ENCODE measurements at regions not wholly inside any gene's neighbourhood (a gene's known extent, or its start where the extent isn't known, plus 50 kb on each side); places are given as distances from the start of the nearest gene placed in this dataset.

GRCh38 chr13:78372581-78372980 is 230.8 kb downstream of the POU4F1 start:
- WGBS, 2 donors = 51 to 55% methylated on average over 3 of the region's 3 CpGs
- intact Hi-C loops (cut with DNase I) = no loop called here

DNA sequence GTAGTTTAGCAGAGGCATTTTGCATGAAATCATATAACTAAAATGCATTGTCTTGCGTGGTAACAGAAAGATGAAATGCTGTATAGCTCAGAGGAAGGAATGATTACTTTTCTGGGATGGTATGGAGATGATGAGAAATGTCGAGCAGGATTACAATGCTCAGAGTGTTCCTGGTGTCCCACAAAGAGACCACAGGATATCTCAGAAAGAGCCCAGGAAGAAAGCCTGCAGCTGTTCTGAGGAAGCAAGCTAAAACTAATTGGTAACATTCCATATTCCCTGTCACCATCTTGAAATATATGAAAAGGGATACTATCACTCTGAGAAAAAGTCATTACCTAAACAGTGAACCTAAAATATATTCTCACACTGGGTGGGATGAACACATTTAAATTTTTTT is 233.1 kb downstream of the POU4F1 start:
- intact Hi-C loops (cut with DNase I) = no loop called here
- Histone ChIP-seq H3K27ac (no peak overlapping the region), H3K4me1 (no peaks in the 10 kb centered on the region), H3K9me3 (no peaks in the 10 kb centered on the region), H3K4me3 (no peak overlapping the region), H3K36me3 (replicated peaks in 1 of 2; ENCODE audit: insufficient read depth in 1 of 2, low read depth in 2 of 2) (no peaks in the 10 kb centered on the region), H3K27me3 (no peaks in the 10 kb centered on the region)
- ATAC-seq (no peak), DNase-seq (no peak)
- WGBS, 2 donors = 37 to 56% methylated on average over 2 of the region's 2 CpGs
- TF ChIP-seq POLR2A (IDR thresholded peaks at IDR 0.05) (no peak), CTCF (IDR thresholded peaks at IDR 0.05) (no peak)

More at GRCh38 chr13:78372581-78372980, 230.8 kb downstream of the POU4F1 start:
- DNase-seq (no peak), ATAC-seq (no peak)
- no peaks in the 10 kb centered on the region for H3K4me1 ChIP-seq
- H3K9me3 ChIP-seq = no peaks in the 10 kb centered on the region
- H3K27me3 ChIP-seq = no peaks in the 10 kb centered on the region
- no peak overlapping the region for H3K4me3 ChIP-seq
- H3K27ac ChIP-seq = no peak overlapping the region
- no peaks in the 10 kb centered on the region for H3K36me3 ChIP-seq (replicated peaks in 1 of 2; ENCODE audit: insufficient read depth in 1 of 2, low read depth in 2 of 2)
- no peak for TF ChIP-seq CTCF (IDR thresholded peaks at IDR 0.05)
- no peak for TF ChIP-seq POLR2A (IDR thresholded peaks at IDR 0.05)

- Histone ChIP-seq H3K36me3 (replicated peaks in 1 of 2; ENCODE audit: insufficient read depth in 1 of 2, low read depth in 2 of 2) (no peaks in the 10 kb centered on the region), H3K27me3 (no peaks in the 10 kb centered on the region), H3K9me3 (no peaks in the 10 kb centered on the region), H3K4me3 (no peak overlapping the region), H3K4me1 (no peaks in the 10 kb centered on the region), H3K27ac (no peak overlapping the region)
- DNase-seq = no peak
- intact Hi-C loops (cut with DNase I) = no loop called here
- no peak for TF ChIP-seq POLR2A (IDR thresholded peaks at IDR 0.05)
- no peak for TF ChIP-seq CTCF (IDR thresholded peaks at IDR 0.05)
- 52 to 61% methylated on average over 5 of the region's 5 CpGs for WGBS, 2 donors
- ATAC-seq = no peak
Measured at GRCh38 chr13:78364711-78365110, 238.6 kb downstream of the POU4F1 start.

GRCh38 chr13:78341032-78341431 is 262.3 kb downstream of the POU4F1 start:
- H3K36me3 ChIP-seq (replicated peaks in 1 of 2; ENCODE audit: insufficient read depth in 1 of 2, low read depth in 2 of 2) = no peaks in the 10 kb centered on the region
- 23 to 42% methylated on average over 2 of the region's 2 CpGs for WGBS, 2 donors
- H3K27ac ChIP-seq = no peak overlapping the region
- DNase-seq = no peak
- H3K4me3 ChIP-seq = no peak overlapping the region
- no peaks in the 10 kb centered on the region for H3K4me1 ChIP-seq
- no peaks in the 10 kb centered on the region for H3K27me3 ChIP-seq
- intact Hi-C loops (cut with DNase I) = no loop called here
- no peaks in the 10 kb centered on the region for H3K9me3 ChIP-seq
- TF ChIP-seq CTCF (IDR thresholded peaks at IDR 0.05) = no peak
- no peak for TF ChIP-seq POLR2A (IDR thresholded peaks at IDR 0.05)
- no peak for ATAC-seq

GRCh38 chr13:78339927-78340326 is 263.4 kb downstream of the POU4F1 start:
- no peaks in the 10 kb centered on the region for H3K4me1 ChIP-seq
- ATAC-seq (no peak), DNase-seq (no peak)
- H3K27me3 ChIP-seq = no peaks in the 10 kb centered on the region
- no peak overlapping the region for H3K27ac ChIP-seq
- H3K4me3 ChIP-seq = no peak overlapping the region
- no peak for TF ChIP-seq CTCF (IDR thresholded peaks at IDR 0.05)
- no peak for TF ChIP-seq POLR2A (IDR thresholded peaks at IDR 0.05)
- intact Hi-C loops (cut with DNase I) = no loop called here
- no peaks in the 10 kb centered on the region for H3K9me3 ChIP-seq
- H3K36me3 ChIP-seq (replicated peaks in 1 of 2; ENCODE audit: insufficient read depth in 1 of 2, low read depth in 2 of 2) = no peaks in the 10 kb centered on the region
- 16 to 24% methylated on average over 2 of the region's 2 CpGs for WGBS, 2 donors

All from body of pancreas (tissue), 4 donors.